Common myeloid progenitor, CD34-positive (primary cell): ENCODE measurements at regions not wholly inside any gene's neighbourhood (a gene's known extent, or its start where the extent isn't known, plus 50 kb on each side); places are given as distances from the start of the nearest gene placed in this dataset.

ENCODE experiments used
- CTCF ChIA-PET: fragments of 350-600 bp; sonication (Branson Sonifier 250); formaldehyde crosslinking; loops from one replicate; lab custom pipeline; 2021; ENCODE audit warnings: antibody characterized with exemption; lab: Charles Lee
- POLR2A ChIA-PET: fragments of 350-600 bp; sonication (Branson Sonifier 250); formaldehyde crosslinking; loops from one replicate; lab custom pipeline; 2021; ENCODE audit warnings: antibody characterized with exemption; lab: Charles Lee
- DNase-seq, 3 donors: peaks; one replicate each; pipeline versions ENCODE4 v3.0.0 to v3.0.0-alpha.2; 2013
- H3K27ac ChIP-seq, 2 experiments: 1 replicate in 1 of 2; 2 replicates in 1 of 2; pipeline ENCODE4 v1.7.0; 2013; ENCODE audit warnings: inconsistent platforms in 2 of 2, low read length in 2 of 2, mild to moderate bottlenecking in 2 of 2, low read depth in 1 of 2, moderate library complexity in 1 of 2; ENCODE audit not compliant: severe bottlenecking in 2 of 2, insufficient read depth in 1 of 2, poor library complexity in 1 of 2
- H3K27me3 ChIP-seq, 5 experiments: replicated peaks in 2 of 5; 1 replicate in 3 of 5; 2 replicates in 2 of 5; pipeline versions ENCODE4 v1.6.1 to v1.7.0; 2013; ENCODE audit warnings: low read length in 4 of 5, mild to moderate bottlenecking in 2 of 5, moderate library complexity in 2 of 5, inconsistent platforms in 1 of 5; ENCODE audit not compliant: insufficient read depth in 5 of 5, control insufficient read depth in 4 of 5
- H3K36me3 ChIP-seq, 4 experiments: 1 replicate in 2 of 4; 2 replicates in 2 of 4; pipeline versions ENCODE4 v1.6.1 to v1.7.0; 2013; ENCODE audit warnings: low read length in 3 of 4, control low read depth in 1 of 4, mild to moderate bottlenecking in 1 of 4; ENCODE audit not compliant: control insufficient read depth in 4 of 4, insufficient read depth in 4 of 4
- H3K4me1 ChIP-seq, 4 experiments: 1 replicate in 3 of 4; 2 replicates in 1 of 4; pipeline versions ENCODE4 v1.6.1 to v1.7.1; 2013; ENCODE audit warnings: low read length in 3 of 4, mild to moderate bottlenecking in 3 of 4, control low read depth in 1 of 4, inconsistent platforms in 1 of 4, moderate library complexity in 1 of 4; ENCODE audit not compliant: control insufficient read depth in 4 of 4, insufficient read depth in 4 of 4; ENCODE audit errors: control extremely low read depth in 1 of 4
- H3K4me3 ChIP-seq, 7 experiments: 1 replicate in 4 of 7; 2 replicates in 3 of 7; pipeline versions ENCODE4 v1.5.1 to v1.7.0; 2013; ENCODE audit warnings: mild to moderate bottlenecking in 7 of 7, low read length in 6 of 7, moderate library complexity in 6 of 7, inconsistent platforms in 2 of 7, low read depth in 2 of 7, control low read depth in 1 of 7; ENCODE audit not compliant: insufficient read depth in 4 of 7, control insufficient read depth in 1 of 7; ENCODE audit errors: extremely low read depth in 1 of 7
- H3K9me3 ChIP-seq, 5 experiments: 1 replicate in 4 of 5; 2 replicates in 1 of 5; pipeline versions ENCODE4 v1.6.1 to v1.7.1; 2013; ENCODE audit warnings: low read length in 4 of 5, mild to moderate bottlenecking in 2 of 5, inconsistent platforms in 1 of 5, low read depth in 1 of 5, moderate library complexity in 1 of 5; ENCODE audit not compliant: control insufficient read depth in 4 of 5, insufficient read depth in 2 of 5; ENCODE audit errors: control extremely low read depth in 1 of 5
- WGBS: methylation state at CpG from one replicate; pipeline ENCODE4 v1.1.5; 2013; ENCODE audit not compliant: insufficient coverage; 5-methylcytosine and 5-hydroxymethylcytosine counted together

DNA sequence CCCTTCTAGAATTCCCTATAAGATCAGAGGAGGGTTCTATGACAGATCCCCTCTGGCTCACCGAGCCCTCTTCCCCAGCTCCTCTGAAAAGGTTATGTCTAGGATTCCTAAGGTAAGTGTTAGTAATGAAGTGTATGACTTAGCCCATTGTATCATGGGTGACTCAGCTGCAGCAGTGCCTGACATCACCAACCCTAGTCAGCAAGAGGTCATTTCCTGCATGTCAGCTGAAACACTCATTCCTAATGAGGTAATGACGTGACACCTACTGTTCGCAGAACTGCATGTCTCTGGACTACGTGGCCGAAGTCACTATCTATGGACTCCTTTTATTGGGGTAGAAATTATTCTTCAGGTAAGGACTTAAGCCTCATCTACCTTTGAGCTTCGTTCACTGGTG is 196.1 kb upstream of the MYT1L start:
- POLR2A ChIA-PET: no interaction called here
- WGBS: 88% methylated on average over 4 of the region's 6 CpGs
- Histone ChIP-seq H3K9me3 (peaks cover 0 to 2% (median 0%) of the 10 kb centered on the region in 5 experiments), H3K27ac (no peak overlapping the region), H3K4me3 (no peak overlapping the region), H3K4me1 (no peaks in the 10 kb centered on the region), H3K27me3 (peaks cover 0 to 3% (median 0%) of the 10 kb centered on the region in 5 experiments), H3K36me3 (no peaks in the 10 kb centered on the region)
- DNase-seq: no peak
- CTCF ChIA-PET: interaction anchor here (1.1 kb wide), 1 partner anchor 16 kb away, joined by 3 read pairs; no protein-coding TSS in a partner anchor

DNA sequence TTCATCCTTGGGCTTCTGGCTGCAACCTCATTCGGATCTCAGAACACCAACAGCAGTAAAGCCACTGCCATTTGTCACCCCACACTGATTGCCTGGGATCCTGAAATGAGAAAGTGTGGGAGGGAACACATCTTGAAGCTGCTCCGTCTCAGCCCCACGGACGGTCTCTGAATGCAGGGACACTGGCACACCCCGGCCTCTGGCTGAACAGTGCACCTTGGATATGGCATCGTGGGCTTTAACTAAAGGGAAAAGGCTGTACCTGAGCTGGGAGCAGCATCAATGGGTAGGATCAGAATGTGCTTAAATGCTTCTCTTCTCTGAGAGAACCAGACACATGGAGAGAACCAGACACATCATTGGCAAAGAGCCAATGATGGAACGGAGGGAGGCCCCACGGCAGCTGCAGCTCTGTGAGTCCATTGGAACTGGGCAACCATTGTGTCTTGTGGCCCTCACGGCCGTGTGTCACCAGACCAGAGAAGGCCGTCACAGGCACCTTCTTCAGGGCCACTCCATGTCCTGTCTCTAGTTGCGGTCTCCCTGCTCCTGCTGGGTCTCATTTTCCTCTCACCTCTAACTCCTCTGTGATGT is 193.4 kb upstream of the MYT1L start:
- Histone ChIP-seq H3K36me3 (no peaks in the 10 kb centered on the region), H3K4me3 (no peak overlapping the region), H3K27ac (no peak overlapping the region), H3K4me1 (no peaks in the 10 kb centered on the region), H3K9me3 (no peaks in the 10 kb centered on the region), H3K27me3 (peaks cover 0 to 3% (median 0%) of the 10 kb centered on the region in 5 experiments)
- no peak for DNase-seq
- 92% methylated on average over 10 of the region's 12 CpGs for WGBS
- ChIA-PET CTCF (interaction anchor here (1.3 kb wide), 1 partner anchor 16 kb away, joined by 3 read pairs; no protein-coding TSS in a partner anchor), POLR2A (no interaction called here)

DNA sequence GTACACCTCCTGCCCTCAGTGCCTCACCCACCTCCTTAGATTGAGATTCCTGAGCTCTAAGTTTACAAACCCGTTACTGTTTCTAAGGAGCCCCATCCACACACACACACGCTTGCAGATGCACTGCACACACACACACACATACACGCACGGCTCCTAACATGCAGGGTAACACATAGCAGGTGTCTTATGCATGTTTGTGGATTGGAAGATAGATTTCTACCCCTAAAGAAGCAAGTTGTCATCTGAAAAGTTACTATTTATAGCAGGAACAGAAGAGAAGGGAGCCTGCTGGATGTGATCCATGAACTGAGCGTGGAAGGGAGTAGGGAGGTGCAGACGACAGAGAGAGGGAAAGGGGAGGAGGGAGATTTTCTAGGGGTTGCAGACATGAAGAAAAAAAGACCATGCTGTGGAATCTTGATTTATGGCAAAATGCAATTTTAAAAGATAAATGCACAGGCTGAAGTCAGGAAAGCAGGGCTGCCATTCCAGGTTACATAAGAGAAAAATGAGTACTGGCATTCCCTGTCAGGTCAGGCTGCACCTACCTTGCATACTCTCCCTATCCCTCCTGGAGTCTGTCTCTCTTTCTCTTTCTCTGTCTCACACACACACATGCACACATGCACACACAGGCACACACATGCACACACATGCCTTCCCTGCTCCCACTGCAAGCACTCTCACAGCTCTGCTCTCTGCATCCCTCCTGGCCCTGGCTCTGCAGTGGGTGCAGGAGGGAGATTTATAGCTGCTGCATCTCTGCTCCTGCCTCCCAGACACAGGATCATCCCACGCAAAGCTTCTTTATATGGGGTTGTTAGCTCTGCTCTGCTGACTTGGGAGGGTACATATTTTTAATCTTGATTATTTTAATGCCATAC is 192.6 kb upstream of the MYT1L start:
- 88% methylated on average over 3 of the region's 7 CpGs for WGBS
- H3K36me3 ChIP-seq: no peaks in the 10 kb centered on the region
- H3K27ac ChIP-seq: no peak overlapping the region
- no peaks in the 10 kb centered on the region for H3K9me3 ChIP-seq
- no peak for DNase-seq
- ChIA-PET POLR2A (no interaction called here), CTCF (no interaction called here)
- no peaks in the 10 kb centered on the region for H3K4me1 ChIP-seq
- peaks cover 0 to 3% (median 0%) of the 10 kb centered on the region in 5 experiments for H3K27me3 ChIP-seq
- H3K4me3 ChIP-seq: no peak overlapping the region

DNA sequence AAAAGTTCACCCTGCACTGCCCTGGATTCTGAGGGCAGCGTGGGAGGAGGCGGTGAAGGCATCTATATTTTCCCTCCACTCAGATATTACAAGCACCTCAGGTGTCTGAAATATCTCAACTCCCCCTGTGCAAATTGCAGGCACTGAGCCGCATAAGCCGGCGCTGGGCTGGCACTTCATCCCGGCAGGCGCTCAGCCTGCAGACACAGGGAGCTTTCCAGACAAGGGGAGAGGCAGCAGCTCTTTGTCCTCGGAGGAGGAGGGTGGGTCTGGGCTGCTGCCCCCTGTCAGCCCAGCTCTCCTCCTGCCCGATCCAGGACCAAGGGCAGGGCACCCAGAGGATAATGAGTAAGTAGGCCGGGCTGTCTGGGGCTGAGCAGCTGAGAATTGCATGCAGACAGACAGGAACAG is 189.3 kb upstream of the MYT1L start:
- Histone ChIP-seq H3K4me3 (no peak overlapping the region), H3K27ac (no peak overlapping the region), H3K9me3 (no peaks in the 10 kb centered on the region), H3K27me3 (peaks cover 0 to 8% (median 0%) of the 10 kb centered on the region in 5 experiments), H3K4me1 (no peaks in the 10 kb centered on the region), H3K36me3 (no peaks in the 10 kb centered on the region)
- DNase-seq: no peak
- ChIA-PET POLR2A (no interaction called here), CTCF (no interaction called here)
- WGBS: 84% methylated on average over 7 of the region's 10 CpGs

DNA sequence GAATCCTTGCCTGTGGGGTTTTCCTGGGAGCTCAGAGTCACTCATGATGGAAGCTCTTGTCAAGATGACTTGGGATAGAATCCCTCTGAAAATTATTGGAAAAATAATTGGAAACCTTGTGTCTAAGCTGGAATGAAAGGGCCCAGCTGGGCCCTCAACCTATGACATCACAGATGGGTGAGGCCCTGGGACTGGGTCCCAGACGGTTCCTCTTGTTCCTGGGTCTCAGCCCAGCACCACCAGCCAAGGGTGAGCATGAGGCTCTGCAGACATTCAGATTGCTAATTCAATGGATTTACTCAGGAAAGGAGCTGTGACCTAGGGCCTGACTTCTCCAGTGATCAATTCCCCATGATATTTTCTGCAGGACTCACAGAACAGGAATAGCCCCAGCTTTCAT is 188.3 kb upstream of the MYT1L start:
- Histone ChIP-seq H3K9me3 (no peaks in the 10 kb centered on the region), H3K27ac (no peak overlapping the region), H3K4me3 (no peak overlapping the region), H3K27me3 (peaks cover 0 to 4% (median 0%) of the 10 kb centered on the region in 5 experiments), H3K4me1 (no peaks in the 10 kb centered on the region), H3K36me3 (no peaks in the 10 kb centered on the region)
- ChIA-PET POLR2A (interaction anchor here (0.5 kb wide), 1 partner anchor 1105 kb away, joined by 3 read pairs; no protein-coding TSS in a partner anchor), CTCF (no interaction called here)
- 73% methylated on average over 1 of the region's 1 CpG for whole genome bisulfite sequencing
- DNase-seq: no peak

DNA sequence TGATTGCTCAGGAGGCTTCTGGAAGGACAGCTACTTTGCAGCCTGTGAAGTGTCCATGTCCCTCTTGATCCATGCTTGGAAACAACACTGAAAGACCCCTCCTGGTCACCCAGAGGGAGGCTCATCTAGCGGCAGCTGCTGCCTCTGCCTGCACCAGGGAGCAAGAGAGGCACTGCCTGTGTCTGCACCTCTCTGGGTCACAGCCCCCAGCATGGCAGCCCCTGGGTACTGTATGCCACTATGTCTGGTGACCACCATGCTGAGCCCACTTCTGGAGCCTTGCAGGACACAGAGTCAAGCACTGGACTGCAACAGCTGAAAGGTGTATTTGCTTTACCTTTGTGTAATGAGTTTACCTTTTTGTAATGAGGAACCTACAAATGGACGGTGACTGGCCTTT is 186.3 kb upstream of the MYT1L start:
- no peaks in the 10 kb centered on the region for H3K36me3 ChIP-seq
- H3K9me3 ChIP-seq: no peaks in the 10 kb centered on the region
- 100% methylated on average over 1 of the region's 2 CpGs for WGBS
- POLR2A ChIA-PET: no interaction called here
- DNase-seq: no peak
- H3K27ac ChIP-seq: no peak overlapping the region
- peaks cover 0 to 4% (median 0%) of the 10 kb centered on the region in 5 experiments for H3K27me3 ChIP-seq
- H3K4me3 ChIP-seq: no peak overlapping the region
- no peaks in the 10 kb centered on the region for H3K4me1 ChIP-seq
- CTCF ChIA-PET: no interaction called here

DNA sequence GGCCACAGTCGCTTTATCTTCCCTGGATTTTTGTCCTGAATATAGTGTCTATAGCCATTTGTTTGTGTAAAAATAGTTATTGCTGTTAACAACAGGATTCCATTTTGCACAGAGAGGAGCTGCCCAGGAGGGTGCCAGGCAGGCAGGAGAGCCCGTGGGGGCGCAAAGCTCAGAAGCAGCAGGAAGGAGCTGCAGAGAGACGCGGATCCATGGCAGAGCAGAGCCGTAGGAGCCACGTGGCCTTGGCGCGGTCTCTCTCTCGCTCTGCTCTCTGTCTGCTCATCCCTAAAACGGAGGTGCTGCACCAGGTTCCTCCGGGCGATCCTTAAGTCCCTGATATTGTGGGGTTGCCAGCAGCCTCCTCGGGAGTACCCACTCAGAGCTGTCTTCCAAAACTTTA is 185.3 kb upstream of the MYT1L start:
- CTCF ChIA-PET: interaction anchor here (0.9 kb wide), 1 partner anchor 25 kb away, joined by 3 read pairs; no protein-coding TSS in a partner anchor
- H3K27me3 ChIP-seq: peaks cover 0 to 4% (median 0%) of the 10 kb centered on the region in 5 experiments
- no peak for DNase-seq
- WGBS: 87% methylated on average over 13 of the region's 14 CpGs
- no peak overlapping the region for H3K4me3 ChIP-seq
- POLR2A ChIA-PET: no interaction called here
- no peaks in the 10 kb centered on the region for H3K9me3 ChIP-seq
- no peaks in the 10 kb centered on the region for H3K4me1 ChIP-seq
- H3K27ac ChIP-seq: no peak overlapping the region
- H3K36me3 ChIP-seq: no peaks in the 10 kb centered on the region
